Amygdala (tissue), 56 donors: ENCODE measurements at regions not wholly inside any gene's neighbourhood (a gene's known extent, or its start where the extent isn't known, plus 50 kb on each side); places are given as distances from the start of the nearest gene placed in this dataset.
A peak's percentile ranks its signal among the peaks of the same experiment; 100 is the strongest.

Source experiments
- DNase-seq, 56 donors: peaks; one replicate each; lab custom pipeline; 2025; lab: John Stamatoyannopoulos, UW

DNA sequence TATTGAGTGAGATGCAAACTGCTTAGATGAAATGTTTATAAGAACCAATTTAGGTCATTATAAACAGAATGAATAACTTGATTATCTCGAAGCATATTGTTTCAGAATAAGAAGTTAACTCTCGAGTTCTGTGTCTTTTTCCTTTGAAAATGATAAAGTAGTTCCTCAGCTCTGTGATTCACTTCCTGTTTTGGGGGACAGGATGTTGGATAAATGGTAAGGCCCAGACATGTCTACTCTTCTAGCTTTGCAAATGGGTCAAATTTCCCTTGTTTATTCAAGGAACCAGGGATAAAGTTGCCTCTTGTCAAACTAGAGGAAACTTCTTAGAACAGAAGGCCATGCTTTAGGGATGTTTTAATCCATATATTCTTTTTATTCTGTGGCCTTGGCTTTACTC lies 246.9 kb downstream of the SOX4 start:
- DNase-seq: no peak

DNA sequence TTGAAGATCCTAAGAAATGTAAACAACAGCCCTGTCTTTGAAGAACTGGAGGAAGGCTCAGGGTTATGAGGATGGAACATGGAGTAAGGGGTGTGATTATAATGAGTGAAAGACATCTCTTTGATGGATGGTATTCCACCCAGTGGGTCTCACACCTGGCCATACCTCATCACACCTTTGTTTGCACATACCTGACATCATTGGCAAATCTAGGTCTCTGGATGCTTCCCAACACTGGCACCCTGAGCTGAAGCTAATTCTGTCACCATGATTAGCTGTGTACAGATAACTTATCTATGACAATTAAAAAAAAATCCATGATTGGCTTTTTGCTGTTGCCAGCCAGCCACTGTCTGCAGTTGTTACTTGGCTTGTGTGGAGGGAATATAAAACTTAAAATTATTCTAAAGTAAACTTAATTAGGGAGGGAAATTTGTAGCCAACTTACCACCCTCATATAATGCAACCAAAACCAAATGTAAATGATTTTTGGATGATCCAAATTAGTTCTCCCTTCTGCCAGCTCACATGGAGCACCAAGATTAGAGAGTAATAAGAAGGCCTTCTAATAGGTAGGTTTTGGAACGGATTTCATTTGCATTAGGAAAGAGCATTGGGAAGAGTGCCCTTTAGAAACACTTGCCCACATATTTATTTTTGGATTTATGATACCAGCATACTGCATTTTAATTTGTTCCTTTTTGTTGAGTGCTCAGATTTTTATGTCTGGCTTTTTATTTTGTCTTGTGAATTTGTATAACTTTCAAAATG lies 249.5 kb downstream of the SOX4 start:
- no peak for DNase-seq

DNA sequence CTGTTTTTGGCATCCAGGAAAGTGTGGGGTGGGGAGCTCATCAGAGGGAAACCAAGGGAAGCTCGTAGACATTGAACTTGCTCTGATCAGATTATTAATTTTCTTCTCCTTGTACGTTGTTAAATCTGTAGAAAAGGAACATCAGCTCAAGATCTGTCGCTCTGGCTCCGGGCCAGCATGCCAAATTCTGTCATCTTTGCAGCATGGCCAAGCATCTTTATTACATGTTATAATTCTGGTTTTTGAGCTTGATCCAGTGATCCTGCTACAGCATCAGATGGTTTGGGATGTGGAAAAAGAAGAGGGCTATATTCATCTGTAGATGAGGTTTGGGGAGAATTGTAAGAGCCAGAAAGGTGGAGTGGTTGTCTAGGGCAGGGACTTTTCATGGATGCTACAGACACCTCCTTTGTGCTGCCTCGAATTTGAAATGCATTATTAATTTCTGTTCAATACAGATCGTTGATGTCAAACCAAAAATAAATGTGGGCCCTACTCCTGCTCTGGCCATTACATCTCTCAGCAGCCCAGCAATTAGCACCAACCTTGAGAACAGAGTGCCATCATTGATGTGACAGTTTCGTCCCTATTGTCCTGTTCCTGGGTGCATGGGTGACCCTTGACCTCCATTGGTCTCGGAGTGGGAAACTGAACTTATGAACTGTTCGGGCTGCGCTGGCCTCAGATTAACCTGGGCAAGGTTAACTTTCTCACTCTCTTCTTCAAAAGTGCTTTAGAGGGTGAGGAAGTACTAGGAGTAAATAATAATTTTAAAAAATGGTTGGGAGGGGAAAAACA lies 250.8 kb downstream of the SOX4 start:
- peak in 5 of 56 donors; percentile 0 to 29 (median 18) for DNase-seq

DNA sequence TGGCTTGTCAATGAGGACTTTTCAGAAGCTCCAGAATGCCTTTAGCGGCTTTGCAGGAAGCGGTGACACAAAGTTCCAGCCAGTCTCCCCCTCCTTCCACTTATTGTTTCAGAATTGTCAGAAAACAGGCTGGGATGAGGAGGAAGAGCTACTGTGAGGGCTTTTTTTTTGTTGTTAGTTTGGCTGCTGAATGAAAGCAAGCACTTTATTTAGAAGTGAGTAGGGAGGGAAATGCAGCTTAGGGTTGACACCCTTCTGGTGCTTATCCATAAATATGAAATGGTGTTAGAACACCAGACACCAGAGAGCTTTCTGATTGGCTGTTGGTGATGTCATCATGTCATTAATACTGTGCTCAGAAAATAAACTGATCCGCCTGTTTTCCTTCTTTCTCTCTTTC lies 251.5 kb downstream of the SOX4 start:
- peak in 15 of 56 donors; percentile 5 to 73 (median 23) for DNase-seq

DNA sequence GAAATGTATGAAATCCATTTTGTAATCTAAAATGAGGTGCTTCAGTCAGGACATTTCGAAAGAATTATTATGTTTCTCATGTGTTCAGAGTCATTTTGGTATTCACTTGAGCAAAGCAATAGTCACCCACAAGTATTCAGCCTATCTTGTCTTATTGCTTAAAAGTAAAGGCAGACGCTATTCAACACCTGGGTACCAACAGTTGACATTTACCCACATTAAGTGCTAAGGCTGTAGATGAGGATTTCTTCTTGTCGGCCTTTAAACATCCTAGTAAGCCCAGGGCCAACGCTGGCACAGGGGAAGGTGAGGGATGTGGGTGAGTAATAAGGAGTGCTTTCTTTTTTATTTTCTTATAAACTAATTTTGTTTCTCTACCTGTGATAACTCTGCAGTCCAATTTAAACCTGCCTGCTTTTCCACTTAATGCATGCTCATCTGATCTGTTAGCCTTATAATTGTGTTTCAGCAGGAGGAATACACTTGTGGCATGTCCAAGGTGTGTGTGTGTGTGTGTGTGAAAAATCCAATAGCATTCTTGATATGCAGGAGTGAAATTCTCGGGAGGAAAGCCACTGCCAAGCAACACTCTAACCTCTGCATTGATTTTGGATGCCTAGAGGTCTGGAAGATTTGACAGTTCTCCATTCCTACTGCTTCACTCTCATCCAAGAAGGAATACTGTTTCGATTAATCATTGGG lies 252.0 kb downstream of the SOX4 start:
- DNase-seq: no peak

DNA sequence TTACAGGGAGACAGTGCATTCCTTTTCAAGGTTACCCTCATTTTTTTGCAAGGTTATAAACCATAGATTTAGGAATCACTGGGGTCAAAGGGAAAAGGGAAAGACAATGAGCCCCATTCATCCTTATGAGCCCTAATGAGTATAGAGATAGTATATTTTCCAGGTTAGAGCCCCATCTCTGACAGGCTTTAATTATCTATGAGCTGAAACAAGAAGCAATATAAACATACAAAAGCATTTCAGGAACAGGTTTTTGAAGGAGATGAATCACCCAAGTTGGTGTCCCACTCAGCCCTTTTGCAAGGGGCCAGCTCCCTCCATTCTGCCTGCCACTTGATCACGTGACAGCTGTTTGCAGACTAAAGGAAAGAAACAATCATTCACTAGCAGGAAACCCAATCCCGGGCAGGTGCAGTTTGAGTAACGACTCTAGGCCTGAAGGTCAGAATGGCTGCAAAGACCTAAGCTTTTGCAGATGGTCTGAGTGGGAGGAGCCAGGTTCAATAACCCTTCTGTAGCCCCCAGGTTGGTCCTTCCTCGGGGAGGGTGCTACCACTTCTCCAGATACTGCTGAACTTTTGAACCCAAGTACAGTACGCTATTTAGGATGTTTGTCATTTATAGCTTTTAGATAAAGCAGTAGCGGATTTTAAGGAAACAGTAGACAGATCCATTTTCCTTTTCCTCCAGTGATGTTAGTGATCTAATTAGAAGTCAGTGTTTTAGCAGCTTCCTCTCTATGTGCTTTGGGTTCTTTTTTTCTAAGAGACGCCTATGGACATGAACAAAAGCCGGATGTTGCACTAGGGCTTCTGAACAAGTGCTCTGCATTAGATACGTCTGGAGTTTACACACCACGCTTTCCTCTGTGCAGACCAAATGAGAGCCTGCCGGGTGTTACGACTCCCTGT lies 253.2 kb downstream of the SOX4 start:
- no peak for DNase-seq

DNA sequence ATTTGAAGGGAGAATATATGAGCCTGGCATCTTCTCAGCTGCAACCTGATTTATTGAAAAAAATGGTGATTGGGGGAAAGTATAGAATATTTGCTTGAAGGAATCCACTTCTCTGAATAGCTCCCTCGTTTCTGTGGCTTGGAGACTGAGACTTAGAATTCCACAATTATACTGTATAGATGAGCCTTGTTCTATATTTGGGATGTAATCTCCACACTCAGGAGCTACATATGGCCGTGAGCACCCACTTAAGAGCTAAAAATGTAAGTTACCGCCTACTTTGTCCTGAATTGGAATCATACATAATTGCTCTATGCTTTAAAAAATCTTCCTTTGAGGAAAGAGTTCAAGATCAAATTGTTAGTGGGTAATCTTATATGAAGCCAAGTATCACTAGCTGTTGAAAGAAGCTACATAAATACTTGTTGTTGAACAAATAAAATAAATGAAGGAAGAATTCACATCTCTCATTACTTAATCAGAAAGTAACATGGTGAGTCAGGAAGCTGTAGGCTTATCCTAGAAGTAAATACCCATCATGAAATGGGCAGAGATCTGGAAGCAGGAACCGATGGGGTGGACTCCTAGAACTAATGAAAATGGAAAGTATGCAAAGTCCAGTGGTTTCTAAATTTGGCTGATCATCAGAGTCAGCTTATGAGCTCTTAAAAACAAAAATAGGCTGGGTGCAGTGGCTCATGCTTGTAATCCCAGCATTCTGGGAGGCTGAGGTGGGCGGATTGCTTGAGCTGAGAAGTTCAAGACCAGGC lies 254.3 kb downstream of the SOX4 start:
- peak in 1 of 56 donors; percentile 7 for DNase-seq

DNA sequence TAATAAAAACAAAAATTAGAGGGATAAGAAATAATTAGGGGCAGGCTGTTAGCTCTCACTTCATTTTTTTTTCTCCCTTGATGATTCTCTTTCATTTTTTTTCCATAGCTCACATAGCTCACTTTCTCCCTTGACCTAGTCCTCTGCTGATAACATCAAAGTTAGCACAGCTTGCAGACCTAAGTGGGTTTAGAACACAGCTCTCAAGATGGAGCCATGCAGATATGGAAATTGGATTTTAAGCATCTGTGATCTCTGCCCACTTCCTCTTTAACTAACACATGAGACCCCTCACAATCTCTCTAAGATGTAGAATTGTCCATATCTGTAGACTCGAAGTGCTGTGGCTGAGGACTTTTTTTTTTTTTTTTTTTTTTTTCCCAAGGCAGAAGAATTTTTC lies 257.1 kb downstream of the SOX4 start:
- no peak for DNase-seq

DNA sequence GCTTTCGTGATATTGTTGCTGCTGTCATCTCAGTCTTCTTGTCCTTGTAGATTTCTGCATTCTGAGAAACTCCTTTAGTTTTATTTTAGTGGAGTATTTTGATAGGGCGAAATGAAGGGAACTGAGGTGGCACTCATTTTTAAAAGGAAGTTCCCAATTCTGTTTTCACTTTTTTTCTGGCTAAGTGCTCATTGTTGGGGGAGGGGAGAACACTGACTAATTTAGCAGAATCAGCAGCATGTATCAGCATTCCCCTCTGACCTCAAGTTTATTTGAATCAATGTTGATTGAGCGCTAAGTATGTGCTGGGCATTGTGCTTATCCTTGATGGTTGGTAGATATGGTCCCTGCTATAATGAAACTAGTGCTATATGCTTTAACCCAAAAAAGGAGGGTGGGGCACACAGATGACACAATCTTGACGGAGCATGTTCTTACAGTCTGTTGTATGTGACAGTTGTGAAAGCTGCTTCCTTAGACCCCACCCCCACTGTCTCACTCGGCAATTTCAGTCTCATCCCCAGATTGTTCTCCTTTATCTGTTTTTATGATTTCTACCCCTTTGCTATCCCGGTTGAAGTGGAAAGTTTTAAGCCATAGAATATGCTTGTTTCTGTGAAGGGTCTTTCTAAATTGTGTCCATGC lies 262.4 kb downstream of the SOX4 start:
- DNase-seq: no peak

DNA sequence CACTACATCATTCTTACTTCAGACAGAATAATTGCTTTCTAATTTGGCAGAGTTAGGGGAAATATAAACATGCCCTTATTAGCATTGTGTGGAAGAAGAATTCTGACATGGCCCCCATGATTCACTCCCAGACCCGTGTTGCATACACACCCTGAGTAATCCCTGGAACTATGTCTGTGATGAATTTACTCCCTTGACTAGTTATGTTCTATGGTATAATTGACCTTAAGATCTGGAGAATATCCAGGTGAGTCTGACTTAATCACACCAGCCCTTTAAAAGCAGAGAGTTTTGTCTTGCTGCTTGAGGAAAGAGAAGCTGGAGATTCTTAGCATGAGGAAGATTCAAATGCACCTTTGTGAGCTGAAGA lies 262.9 kb downstream of the SOX4 start:
- DNase-seq: no peak

DNA sequence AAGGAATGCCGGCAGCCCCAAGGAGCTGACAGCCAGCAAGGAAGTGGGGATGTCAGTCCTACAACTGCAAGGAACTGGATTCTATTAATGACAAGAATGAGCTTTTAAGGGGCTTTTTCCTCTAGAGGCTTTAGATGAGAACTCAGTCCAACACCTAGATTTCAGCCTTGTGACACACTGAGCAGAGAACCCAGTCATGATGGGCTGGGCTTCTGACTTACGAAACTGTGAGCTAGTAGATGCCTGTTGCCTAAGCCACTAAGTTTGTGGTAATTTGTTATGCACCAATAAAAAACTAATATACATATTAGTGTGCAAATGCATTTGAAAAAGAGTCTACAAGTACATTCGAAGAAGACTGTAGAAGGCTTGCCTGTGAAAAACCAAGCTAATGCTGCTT lies 263.3 kb downstream of the SOX4 start:
- DNase-seq: no peak

DNA sequence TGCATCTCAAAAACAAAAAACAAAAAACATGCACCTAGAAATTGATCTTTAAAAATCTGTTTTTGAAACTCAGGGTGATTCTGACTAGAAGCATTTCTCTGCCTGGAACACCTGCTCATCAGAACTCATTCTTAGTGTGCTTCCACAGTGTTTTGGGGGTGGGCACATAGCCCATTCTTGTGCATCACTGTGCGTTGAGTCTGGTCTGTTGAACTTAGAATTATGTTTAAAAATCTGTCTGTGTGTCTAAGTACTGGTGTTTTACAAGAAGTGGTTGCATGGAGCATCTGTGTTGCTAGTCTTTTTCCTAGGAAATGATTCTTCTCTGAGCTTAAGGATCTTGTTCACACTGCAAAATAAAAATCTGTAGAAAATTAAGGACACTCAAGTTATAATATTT lies 264.5 kb downstream of the SOX4 start:
- DNase-seq: no peak

DNA sequence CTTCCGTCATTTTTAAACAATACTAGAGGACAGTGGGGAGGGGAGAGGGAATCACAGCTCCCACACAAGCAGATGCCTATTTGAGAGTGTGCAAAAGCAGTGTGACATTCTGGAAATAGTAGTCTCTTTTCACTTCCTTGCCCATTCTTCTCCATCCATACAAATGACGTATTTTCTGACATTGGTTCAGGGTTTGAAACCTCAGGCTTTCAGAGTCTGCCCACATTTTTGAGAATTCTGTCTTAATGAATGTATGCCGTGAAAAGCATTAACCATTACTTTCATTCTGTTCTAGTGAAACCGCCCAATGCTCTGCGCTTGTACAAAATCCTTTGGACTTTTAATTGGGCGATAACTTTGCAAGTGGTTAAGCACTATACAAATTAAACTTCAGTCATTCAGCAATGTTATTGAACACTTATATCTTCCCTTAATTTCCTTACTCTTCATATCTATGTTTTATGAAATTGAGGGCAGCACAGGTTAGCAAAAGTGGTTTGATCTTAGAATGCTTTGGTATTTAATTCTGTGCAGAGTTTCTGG lies 265.7 kb downstream of the SOX4 start:
- no peak for DNase-seq

DNA sequence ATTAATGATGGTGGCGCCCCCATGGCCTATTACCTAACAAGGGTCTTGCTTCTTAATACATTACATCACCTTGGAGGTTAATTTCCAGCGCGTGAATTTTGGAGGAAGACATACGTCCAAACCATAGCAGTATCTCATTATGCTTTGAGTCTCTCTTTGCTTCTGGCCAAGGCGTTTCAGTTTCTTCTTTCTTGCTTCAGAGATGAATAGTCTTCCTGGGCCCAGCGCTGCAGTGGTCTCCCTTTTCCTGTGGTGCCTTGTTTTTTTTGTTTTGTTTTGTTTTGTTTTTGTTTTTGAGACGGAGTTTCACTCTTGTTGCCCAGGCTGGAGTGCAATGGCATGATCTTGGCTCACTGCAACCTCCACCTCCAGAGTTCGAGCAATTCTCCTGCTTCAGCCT lies 268.4 kb downstream of the SOX4 start:
- DNase-seq: no peak

DNA sequence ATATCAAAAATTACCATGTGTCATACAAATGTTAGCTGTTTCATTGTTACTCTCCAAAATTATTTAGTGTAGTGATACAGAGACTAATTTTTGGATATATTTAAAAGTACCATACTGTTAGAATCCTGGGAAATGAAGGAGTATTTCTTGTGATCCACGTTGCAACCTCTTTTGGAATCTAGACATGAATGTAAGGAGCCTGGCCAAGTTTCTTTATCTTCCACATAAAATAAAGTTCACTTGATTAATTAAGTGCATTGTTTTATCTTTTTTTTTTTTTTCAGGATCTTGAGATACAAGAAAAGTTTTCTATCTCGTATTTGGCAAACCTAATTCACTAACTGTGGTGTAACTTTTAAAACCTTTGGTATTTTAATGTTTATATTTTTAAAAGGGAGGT lies 270.7 kb downstream of the SOX4 start:
- DNase-seq: no peak

DNA sequence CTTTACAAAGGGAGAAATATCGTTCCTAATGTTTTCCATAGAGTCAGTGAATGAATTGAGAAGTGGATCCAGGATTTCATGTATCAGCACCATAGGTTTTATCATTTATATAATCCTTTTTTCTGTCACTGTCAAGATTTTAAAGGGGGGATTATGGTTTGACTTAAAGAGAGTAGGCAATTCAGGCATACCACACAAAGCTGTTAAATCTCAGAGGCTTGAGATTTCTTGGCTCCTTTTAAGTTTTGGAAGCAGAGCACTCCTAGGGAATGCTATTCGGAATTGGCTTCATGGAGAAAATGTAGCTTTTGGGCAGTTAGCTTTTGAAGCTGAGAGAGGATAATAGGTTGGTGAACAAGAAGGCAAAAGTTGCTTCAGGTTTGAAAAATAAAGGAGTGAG lies 274.7 kb downstream of the SOX4 start:
- no peak for DNase-seq

DNA sequence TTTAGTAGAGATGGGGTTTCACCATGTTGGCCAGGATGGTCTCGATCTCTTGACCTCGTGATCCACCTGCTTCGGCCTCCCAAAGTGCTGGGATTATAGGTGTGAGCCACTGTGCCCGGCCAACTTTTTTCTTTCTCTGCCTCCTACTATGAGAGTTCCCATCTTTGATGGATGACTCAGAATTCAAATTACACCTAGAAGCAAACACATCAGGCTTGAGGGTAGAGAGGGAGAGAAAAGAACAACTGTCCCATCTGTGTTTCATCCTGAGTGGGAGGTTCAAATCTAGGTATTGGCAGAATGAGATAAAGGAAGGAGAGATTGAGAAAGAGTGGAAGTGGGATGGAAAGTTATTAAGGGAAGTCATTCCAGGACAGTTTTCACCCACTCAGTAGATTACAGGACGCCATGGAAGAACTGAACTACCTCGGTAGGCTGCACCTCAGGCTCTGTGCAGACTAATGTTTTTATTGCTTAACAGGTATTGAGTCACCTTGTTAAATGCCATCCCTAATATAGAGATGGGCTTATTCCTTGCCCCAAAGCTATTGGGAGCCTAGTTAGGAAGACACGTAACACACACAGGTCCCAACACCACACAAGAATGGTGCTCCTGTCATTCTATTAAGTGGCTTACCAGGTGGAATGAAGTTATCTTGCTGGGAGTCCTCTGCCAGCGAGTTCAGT lies 275.7 kb downstream of the SOX4 start:
- DNase-seq: no peak

DNA sequence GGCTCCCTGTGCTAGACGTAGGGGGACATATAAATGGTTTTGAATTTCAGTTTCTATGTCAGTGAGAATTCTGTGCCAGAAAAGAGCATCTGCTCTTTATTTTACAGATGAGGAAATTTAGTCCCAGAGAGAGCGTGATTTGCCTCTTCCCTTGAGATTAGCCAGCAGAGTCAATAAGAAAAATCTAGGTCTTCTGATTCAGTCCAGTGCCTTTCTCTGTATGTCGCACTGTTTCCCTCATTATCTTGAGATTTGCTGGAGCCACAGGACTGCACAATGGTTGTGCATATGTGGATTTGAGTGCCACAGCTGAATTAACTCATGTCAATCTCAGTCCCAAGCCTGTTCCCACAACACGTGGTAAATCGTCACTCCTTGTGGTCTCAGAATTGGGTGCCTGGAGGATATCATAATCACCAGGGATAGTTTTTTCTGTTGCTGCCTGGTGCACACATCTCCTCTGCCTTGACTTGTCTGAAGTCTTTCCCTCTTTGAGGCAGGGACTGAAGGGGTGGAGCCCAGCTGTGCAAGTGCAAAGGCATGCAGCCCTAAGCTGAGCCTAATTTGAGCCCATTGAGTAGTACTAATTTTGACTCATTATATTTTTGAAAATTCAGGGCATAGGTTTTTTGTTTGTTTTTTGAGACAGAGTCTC lies 276.7 kb downstream of the SOX4 start:
- DNase-seq: no peak
